ENCODE measurements at regions not wholly inside any gene's neighbourhood (a gene's known extent, or its start where the extent isn't known, plus 50 kb on each side); places are given as distances from the start of the nearest gene placed in this dataset.

DNA sequence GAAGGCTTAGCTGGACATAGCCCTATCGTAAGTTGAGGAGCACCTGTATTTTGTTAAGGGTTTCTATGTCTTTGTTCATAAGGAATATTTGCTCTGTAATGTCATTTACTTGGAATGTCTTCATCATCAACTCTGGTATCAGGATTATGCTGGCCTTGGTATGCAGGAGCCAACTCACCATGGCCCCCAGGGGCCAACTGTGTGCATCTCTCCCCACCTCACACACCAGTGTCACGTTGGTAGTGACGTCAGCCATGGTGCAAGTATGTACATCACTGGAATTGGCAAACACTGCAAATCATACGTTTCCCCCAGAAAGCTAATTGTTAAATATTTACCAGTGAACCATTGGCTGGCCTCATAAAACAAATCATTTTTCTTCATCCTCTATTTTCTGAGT is 70.8 kb downstream of the YTHDF1 start:
- WGBS (ENCODE audit: insufficient coverage, low coverage, missing lambda C conversion rate): 1% methylated on average over 4 of the region's 4 CpGs
- Histone ChIP-seq H3K27me3 (ENCODE audit: control insufficient read depth in 2 of 2, insufficient read depth in 2 of 2, low read length in 2 of 2) (peaks cover 16 to 32% of the 10 kb centered on the region in 2 experiments; a peak in 4 of 5 replicates), H3K9me1 (ENCODE audit: control insufficient read depth, insufficient read depth, low read length) (peaks cover 2% of the 10 kb centered on the region), H3K27ac (ENCODE audit: extremely low read depth, low read depth, low read length) (no peak overlapping the region), H3K4me3 (no peak overlapping the region), H2AFZ (ENCODE audit: low read depth, low read length) (no peak overlapping the region), H3K4me1 (replicated peaks in 1 of 2; ENCODE audit: control insufficient read depth in 2 of 2, insufficient read depth in 2 of 2, low read length in 2 of 2) (peaks cover 0 to 5% of the 10 kb centered on the region in 2 experiments; a peak in 2 of 5 replicates), H3K9ac (ENCODE audit: insufficient read depth in 1 of 2, low read depth in 2 of 2, low read length in 2 of 2) (no peak overlapping the region), H3K4me2 (ENCODE audit: insufficient read depth, low read length) (no peak overlapping the region), H3K36me3 (ENCODE audit: control insufficient read depth, insufficient read depth, low read length) (no peaks in the 10 kb centered on the region), H3K9me3 (replicated peaks; ENCODE audit: control insufficient read depth, insufficient read depth, low read depth, low read length) (peaks cover 7% of the 10 kb centered on the region), H4K20me1 (replicated peaks; ENCODE audit: control insufficient read depth, insufficient read depth, low read length) (no peaks in the 10 kb centered on the region), H3K79me2 (ENCODE audit: control insufficient read depth, insufficient read depth, low read length) (no peaks in the 10 kb centered on the region)
- in situ Hi-C loops (cut with MboI) (no loop called here), intact Hi-C loops (cut with micrococcal nuclease) (no loop called here)
- FAIRE-seq (no peak), DNase-seq (ENCODE audit: extremely low read depth in 1 of 4, low spot score in 3 of 4) (no peak), ATAC-seq (no peak)
- no TSS peak for BruUV-seq (replicated peaks)
- ChIA-PET CTCF (ENCODE audit: low intra/inter-chr PET ratio) (no interaction called here), POLR2A (no interaction called here)
- TF ChIP-seq CBX8 (IDR thresholded peaks at IDR 0.05; ENCODE audit: borderline replicate concordance, extremely low read depth, low read depth, low read length, poor library complexity, severe bottlenecking) (no peak), STAT5B (CRISPR knock-in tag; IDR thresholded peaks at IDR 0.05) (no peak), ZNF695 (CRISPR knock-in tag; IDR thresholded peaks at IDR 0.05) (no peak), FOSL1 (tag; conservative IDR thresholded peaks at IDR 0.05) (no peak)
- TF ChIP-seq, protein P1, sequence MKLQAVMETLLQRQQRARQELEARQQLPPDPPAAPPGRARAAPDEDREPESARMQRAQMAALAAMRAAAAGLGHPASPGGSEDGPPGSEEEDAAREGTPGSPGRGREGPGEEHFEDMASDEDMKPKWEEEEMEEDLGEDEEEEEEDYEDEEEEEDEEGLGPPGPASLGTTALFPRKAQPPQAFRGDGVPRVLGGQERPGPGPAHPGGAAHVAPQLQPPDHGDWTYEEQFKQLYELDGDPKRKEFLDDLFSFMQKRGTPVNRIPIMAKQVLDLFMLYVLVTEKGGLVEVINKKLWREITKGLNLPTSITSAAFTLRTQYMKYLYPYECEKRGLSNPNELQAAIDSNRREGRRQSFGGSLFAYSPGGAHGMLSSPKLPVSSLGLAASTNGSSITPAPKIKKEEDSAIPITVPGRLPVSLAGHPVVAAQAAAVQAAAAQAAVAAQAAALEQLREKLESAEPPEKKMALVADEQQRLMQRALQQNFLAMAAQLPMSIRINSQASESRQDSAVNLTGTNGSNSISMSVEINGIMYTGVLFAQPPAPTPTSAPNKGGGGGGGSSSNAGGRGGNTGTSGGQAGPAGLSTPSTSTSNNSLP (IDR thresholded peaks at IDR 0.05; ENCODE audit: borderline replicate concordance, low read depth, low read length): no peak
- TF ChIP-seq, protein P2, sequence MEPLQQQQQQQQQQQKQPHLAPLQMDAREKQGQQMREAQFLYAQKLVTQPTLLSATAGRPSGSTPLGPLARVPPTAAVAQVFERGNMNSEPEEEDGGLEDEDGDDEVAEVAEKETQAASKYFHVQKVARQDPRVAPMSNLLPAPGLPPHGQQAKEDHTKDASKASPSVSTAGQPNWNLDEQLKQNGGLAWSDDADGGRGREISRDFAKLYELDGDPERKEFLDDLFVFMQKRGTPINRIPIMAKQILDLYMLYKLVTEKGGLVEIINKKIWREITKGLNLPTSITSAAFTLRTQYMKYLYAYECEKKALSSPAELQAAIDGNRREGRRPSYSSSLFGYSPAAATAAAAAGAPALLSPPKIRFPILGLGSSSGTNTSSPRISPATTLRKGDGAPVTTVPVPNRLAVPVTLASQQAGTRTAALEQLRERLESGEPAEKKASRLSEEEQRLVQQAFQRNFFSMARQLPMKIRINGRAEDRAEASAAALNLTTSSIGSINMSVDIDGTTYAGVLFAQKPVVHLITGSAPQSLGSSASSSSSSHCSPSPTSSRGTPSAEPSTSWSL (CRISPR knock-in tag; IDR thresholded peaks at IDR 0.05; ENCODE audit: borderline replicate concordance): no peak
- TF ChIP-seq, protein P3, sequence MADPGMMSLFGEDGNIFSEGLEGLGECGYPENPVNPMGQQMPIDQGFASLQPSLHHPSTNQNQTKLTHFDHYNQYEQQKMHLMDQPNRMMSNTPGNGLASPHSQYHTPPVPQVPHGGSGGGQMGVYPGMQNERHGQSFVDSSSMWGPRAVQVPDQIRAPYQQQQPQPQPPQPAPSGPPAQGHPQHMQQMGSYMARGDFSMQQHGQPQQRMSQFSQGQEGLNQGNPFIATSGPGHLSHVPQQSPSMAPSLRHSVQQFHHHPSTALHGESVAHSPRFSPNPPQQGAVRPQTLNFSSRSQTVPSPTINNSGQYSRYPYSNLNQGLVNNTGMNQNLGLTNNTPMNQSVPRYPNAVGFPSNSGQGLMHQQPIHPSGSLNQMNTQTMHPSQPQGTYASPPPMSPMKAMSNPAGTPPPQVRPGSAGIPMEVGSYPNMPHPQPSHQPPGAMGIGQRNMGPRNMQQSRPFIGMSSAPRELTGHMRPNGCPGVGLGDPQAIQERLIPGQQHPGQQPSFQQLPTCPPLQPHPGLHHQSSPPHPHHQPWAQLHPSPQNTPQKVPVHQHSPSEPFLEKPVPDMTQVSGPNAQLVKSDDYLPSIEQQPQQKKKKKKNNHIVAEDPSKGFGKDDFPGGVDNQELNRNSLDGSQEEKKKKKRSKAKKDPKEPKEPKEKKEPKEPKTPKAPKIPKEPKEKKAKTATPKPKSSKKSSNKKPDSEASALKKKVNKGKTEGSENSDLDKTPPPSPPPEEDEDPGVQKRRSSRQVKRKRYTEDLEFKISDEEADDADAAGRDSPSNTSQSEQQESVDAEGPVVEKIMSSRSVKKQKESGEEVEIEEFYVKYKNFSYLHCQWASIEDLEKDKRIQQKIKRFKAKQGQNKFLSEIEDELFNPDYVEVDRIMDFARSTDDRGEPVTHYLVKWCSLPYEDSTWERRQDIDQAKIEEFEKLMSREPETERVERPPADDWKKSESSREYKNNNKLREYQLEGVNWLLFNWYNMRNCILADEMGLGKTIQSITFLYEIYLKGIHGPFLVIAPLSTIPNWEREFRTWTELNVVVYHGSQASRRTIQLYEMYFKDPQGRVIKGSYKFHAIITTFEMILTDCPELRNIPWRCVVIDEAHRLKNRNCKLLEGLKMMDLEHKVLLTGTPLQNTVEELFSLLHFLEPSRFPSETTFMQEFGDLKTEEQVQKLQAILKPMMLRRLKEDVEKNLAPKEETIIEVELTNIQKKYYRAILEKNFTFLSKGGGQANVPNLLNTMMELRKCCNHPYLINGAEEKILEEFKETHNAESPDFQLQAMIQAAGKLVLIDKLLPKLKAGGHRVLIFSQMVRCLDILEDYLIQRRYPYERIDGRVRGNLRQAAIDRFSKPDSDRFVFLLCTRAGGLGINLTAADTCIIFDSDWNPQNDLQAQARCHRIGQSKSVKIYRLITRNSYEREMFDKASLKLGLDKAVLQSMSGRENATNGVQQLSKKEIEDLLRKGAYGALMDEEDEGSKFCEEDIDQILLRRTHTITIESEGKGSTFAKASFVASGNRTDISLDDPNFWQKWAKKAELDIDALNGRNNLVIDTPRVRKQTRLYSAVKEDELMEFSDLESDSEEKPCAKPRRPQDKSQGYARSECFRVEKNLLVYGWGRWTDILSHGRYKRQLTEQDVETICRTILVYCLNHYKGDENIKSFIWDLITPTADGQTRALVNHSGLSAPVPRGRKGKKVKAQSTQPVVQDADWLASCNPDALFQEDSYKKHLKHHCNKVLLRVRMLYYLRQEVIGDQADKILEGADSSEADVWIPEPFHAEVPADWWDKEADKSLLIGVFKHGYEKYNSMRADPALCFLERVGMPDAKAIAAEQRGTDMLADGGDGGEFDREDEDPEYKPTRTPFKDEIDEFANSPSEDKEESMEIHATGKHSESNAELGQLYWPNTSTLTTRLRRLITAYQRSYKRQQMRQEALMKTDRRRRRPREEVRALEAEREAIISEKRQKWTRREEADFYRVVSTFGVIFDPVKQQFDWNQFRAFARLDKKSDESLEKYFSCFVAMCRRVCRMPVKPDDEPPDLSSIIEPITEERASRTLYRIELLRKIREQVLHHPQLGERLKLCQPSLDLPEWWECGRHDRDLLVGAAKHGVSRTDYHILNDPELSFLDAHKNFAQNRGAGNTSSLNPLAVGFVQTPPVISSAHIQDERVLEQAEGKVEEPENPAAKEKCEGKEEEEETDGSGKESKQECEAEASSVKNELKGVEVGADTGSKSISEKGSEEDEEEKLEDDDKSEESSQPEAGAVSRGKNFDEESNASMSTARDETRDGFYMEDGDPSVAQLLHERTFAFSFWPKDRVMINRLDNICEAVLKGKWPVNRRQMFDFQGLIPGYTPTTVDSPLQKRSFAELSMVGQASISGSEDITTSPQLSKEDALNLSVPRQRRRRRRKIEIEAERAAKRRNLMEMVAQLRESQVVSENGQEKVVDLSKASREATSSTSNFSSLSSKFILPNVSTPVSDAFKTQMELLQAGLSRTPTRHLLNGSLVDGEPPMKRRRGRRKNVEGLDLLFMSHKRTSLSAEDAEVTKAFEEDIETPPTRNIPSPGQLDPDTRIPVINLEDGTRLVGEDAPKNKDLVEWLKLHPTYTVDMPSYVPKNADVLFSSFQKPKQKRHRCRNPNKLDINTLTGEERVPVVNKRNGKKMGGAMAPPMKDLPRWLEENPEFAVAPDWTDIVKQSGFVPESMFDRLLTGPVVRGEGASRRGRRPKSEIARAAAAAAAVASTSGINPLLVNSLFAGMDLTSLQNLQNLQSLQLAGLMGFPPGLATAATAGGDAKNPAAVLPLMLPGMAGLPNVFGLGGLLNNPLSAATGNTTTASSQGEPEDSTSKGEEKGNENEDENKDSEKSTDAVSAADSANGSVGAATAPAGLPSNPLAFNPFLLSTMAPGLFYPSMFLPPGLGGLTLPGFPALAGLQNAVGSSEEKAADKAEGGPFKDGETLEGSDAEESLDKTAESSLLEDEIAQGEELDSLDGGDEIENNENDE (IDR thresholded peaks at IDR 0.05; ENCODE audit: low read depth, low read length): no peak

Measured in K562 (cell line).